ENCODE measurements at regions not wholly inside any gene's neighbourhood (a gene's known extent, or its start where the extent isn't known, plus 50 kb on each side); places are given as distances from the start of the nearest gene placed in this dataset.

GRCh38 chr10:111186358-111186757, 109.5 kb downstream of the ADRA2A start:
- TF ChIP-seq CTCF (IDR thresholded peaks at IDR 0.05 in 8 of 11, conservative IDR thresholded peaks at IDR 0.05 in 3 of 11), result no peak
- TF ChIP-seq POLR2AphosphoS5 (IDR thresholded peaks at IDR 0.05), result no peak

Measured in spleen (tissue), 7 donors.